ENCODE measurements at regions not wholly inside any gene's neighbourhood (a gene's known extent, or its start where the extent isn't known, plus 50 kb on each side); places are given as distances from the start of the nearest gene placed in this dataset.

- no peak for TF ChIP-seq CTCF (IDR thresholded peaks at IDR 0.05; ENCODE audit: insufficient read depth, low read length, severe bottlenecking)
- no peaks in the 10 kb centered on the region for H3K36me3 ChIP-seq (ENCODE audit: control insufficient read depth, insufficient read depth, low read length)
- FAIRE-seq (no peak), DNase-seq (ENCODE audit: low read depth) (no peak)
- no peak overlapping the region for H3K4me3 ChIP-seq (ENCODE audit: low read depth, low read length)
- H3K27me3 ChIP-seq (ENCODE audit: control insufficient read depth, insufficient read depth, low read length) = no peaks in the 10 kb centered on the region
Measured at GRCh38 chr4:129897111-129897510, 801.2 kb downstream of the C4orf33 start.

- no peak for FAIRE-seq
- DNase-seq (ENCODE audit: low read depth) = no peak
- H3K27me3 ChIP-seq (ENCODE audit: control insufficient read depth, insufficient read depth, low read length) = no peaks in the 10 kb centered on the region
- H3K36me3 ChIP-seq (ENCODE audit: control insufficient read depth, insufficient read depth, low read length) = no peaks in the 10 kb centered on the region
- no peak for TF ChIP-seq CTCF (IDR thresholded peaks at IDR 0.05; ENCODE audit: insufficient read depth, low read length, severe bottlenecking)
- no peak overlapping the region for H3K4me3 ChIP-seq (ENCODE audit: low read depth, low read length)
Measured at GRCh38 chr4:129899849-129900248, 803.9 kb downstream of the C4orf33 start.

GRCh38 chr4:129900430-129900953 lies 804.5 kb downstream of the C4orf33 start:
- DNase-seq (ENCODE audit: low read depth) (no peak), FAIRE-seq (no peak)
- H3K27me3 ChIP-seq (ENCODE audit: control insufficient read depth, insufficient read depth, low read length) = no peaks in the 10 kb centered on the region
- no peak for TF ChIP-seq CTCF (IDR thresholded peaks at IDR 0.05; ENCODE audit: insufficient read depth, low read length, severe bottlenecking)
- H3K4me3 ChIP-seq (ENCODE audit: low read depth, low read length) = no peak overlapping the region
- H3K36me3 ChIP-seq (ENCODE audit: control insufficient read depth, insufficient read depth, low read length) = no peaks in the 10 kb centered on the region

- TF ChIP-seq CTCF (IDR thresholded peaks at IDR 0.05; ENCODE audit: insufficient read depth, low read length, severe bottlenecking) = no peak
- Histone ChIP-seq H3K4me3 (ENCODE audit: low read depth, low read length) (no peak overlapping the region), H3K27me3 (ENCODE audit: control insufficient read depth, insufficient read depth, low read length) (no peaks in the 10 kb centered on the region), H3K36me3 (ENCODE audit: control insufficient read depth, insufficient read depth, low read length) (no peaks in the 10 kb centered on the region)
- FAIRE-seq = no peak
- DNase-seq (ENCODE audit: low read depth) = no peak
Measured at GRCh38 chr4:129901205-129901604, 805.3 kb downstream of the C4orf33 start.

- no peak overlapping the region for H3K4me3 ChIP-seq (ENCODE audit: low read depth, low read length)
- FAIRE-seq (no peak), DNase-seq (ENCODE audit: low read depth) (no peak)
- no peaks in the 10 kb centered on the region for H3K27me3 ChIP-seq (ENCODE audit: control insufficient read depth, insufficient read depth, low read length)
- no peaks in the 10 kb centered on the region for H3K36me3 ChIP-seq (ENCODE audit: control insufficient read depth, insufficient read depth, low read length)
- no peak for TF ChIP-seq CTCF (IDR thresholded peaks at IDR 0.05; ENCODE audit: insufficient read depth, low read length, severe bottlenecking)
Measured at GRCh38 chr4:129903861-129904260, 807.9 kb downstream of the C4orf33 start.

- Histone ChIP-seq H3K27me3 (ENCODE audit: control insufficient read depth, insufficient read depth, low read length) (no peaks in the 10 kb centered on the region), H3K36me3 (ENCODE audit: control insufficient read depth, insufficient read depth, low read length) (no peaks in the 10 kb centered on the region), H3K4me3 (ENCODE audit: low read depth, low read length) (no peak overlapping the region)
- no peak for TF ChIP-seq CTCF (IDR thresholded peaks at IDR 0.05; ENCODE audit: insufficient read depth, low read length, severe bottlenecking)
- DNase-seq (ENCODE audit: low read depth) (no peak), FAIRE-seq (no peak)
Measured at GRCh38 chr4:129905256-129905655, 809.3 kb downstream of the C4orf33 start.
